BE2C (cell line): ENCODE measurements at regions not wholly inside any gene's neighbourhood (a gene's known extent, or its start where the extent isn't known, plus 50 kb on each side); places are given as distances from the start of the nearest gene placed in this dataset.

Experiments used
- DNase-seq: peaks from one replicate; pipeline ENCODE4 v3.0.0-alpha.2; 2020
- H3K27me3 ChIP-seq: fragments of 250-450 bp; sonication (Bioruptor Pico); 2 replicates; pipeline ENCODE4 v1.5.1; 2020; ENCODE audit warnings: mild to moderate bottlenecking
- H3K36me3 ChIP-seq: fragments of 250-450 bp; sonication (Bioruptor Pico); 2 replicates; pipeline ENCODE4 v1.5.1; 2020; ENCODE audit warnings: mild to moderate bottlenecking
- H3K4me1 ChIP-seq: fragments of 250-450 bp; sonication (Bioruptor Pico); 2 replicates; pipeline ENCODE4 v1.5.1; 2020
- H3K4me3 ChIP-seq: 2 replicates; pipeline ENCODE4 v1.5.1; 2011; ENCODE audit warnings: low read depth, low read length
- H3K9me3 ChIP-seq: fragments of 250-450 bp; sonication (Bioruptor Pico); 2 replicates; pipeline ENCODE4 v1.5.1; 2020
- TF ChIP-seq, protein P1 (sequence below): IDR thresholded peaks from 2 replicates; pipeline ENCODE4 v1.5.1; 2012; ENCODE audit warnings: mild to moderate bottlenecking, low read depth, low read length

- TF ChIP-seq, protein P1, sequence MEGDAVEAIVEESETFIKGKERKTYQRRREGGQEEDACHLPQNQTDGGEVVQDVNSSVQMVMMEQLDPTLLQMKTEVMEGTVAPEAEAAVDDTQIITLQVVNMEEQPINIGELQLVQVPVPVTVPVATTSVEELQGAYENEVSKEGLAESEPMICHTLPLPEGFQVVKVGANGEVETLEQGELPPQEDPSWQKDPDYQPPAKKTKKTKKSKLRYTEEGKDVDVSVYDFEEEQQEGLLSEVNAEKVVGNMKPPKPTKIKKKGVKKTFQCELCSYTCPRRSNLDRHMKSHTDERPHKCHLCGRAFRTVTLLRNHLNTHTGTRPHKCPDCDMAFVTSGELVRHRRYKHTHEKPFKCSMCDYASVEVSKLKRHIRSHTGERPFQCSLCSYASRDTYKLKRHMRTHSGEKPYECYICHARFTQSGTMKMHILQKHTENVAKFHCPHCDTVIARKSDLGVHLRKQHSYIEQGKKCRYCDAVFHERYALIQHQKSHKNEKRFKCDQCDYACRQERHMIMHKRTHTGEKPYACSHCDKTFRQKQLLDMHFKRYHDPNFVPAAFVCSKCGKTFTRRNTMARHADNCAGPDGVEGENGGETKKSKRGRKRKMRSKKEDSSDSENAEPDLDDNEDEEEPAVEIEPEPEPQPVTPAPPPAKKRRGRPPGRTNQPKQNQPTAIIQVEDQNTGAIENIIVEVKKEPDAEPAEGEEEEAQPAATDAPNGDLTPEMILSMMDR: no peak
- Histone ChIP-seq H3K36me3 (no peaks in the 10 kb centered on the region), H3K4me1 (no peaks in the 10 kb centered on the region), H3K4me3 (no peak overlapping the region), H3K9me3 (no peaks in the 10 kb centered on the region), H3K27me3 (no peaks in the 10 kb centered on the region)
- DNase-seq: no peak
These were observed 603.0 kb downstream of the KCTD16 start for GRCh38 chr5:144773628-144774027.

DNA sequence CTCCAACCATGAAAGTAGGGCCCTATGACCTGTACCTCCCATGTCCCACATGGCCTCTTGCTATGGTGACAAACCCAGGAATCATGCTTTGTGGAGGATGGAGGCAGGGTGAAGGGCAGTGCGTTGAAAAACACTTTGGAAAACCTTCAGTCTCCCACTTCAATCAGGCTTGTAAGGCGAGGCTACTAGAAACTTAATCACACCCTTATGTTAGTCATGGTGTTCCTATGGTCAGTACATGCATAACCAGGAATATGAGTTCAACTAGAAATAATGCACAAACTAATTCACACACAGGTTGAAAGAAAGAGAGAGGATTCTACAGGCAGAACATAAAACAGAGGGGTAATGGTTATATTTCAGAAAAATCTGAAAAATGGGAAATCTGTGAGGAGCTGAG is 601.1 kb downstream of the KCTD16 start:
- DNase-seq: no peak
- TF ChIP-seq, protein P1: no peak
- no peaks in the 10 kb centered on the region for H3K27me3 ChIP-seq

DNA sequence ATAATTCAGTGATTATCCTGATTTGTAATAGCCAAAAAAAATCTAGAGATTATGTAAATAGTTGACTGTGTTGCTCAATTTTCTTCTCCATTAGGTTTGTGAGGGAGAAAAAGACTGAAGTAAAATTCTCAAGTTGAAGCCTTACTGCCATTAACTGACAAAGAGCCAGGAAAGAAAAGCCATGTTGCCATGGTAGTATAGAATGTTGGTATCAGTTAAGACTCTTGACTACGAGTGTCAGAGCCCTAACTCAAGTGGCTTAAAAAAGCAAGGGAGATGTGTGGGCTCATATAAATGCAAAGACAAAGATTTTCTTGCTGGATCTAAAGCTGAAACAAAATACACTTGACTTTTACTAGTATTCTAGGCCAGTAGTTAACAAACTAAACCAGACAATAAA is 571.7 kb downstream of the KCTD16 start:
- no peaks in the 10 kb centered on the region for H3K36me3 ChIP-seq
- no peaks in the 10 kb centered on the region for H3K27me3 ChIP-seq
- H3K9me3 ChIP-seq: no peaks in the 10 kb centered on the region
- TF ChIP-seq, protein P1: no peak
- H3K4me1 ChIP-seq: no peaks in the 10 kb centered on the region
- H3K4me3 ChIP-seq: no peak overlapping the region
- no peak for DNase-seq

More for the DNA sequence above, 601.1 kb downstream of the KCTD16 start:
- Histone ChIP-seq H3K36me3 (no peaks in the 10 kb centered on the region), H3K4me3 (no peak overlapping the region), H3K4me1 (no peaks in the 10 kb centered on the region), H3K9me3 (no peaks in the 10 kb centered on the region)

GRCh38 chr5:144731786-144732185 is 561.1 kb downstream of the KCTD16 start:
- Histone ChIP-seq H3K4me3 (no peak overlapping the region), H3K27me3 (no peaks in the 10 kb centered on the region), H3K9me3 (no peaks in the 10 kb centered on the region), H3K36me3 (no peaks in the 10 kb centered on the region), H3K4me1 (no peaks in the 10 kb centered on the region)
- TF ChIP-seq, protein P1: no peak
- no peak for DNase-seq

DNA sequence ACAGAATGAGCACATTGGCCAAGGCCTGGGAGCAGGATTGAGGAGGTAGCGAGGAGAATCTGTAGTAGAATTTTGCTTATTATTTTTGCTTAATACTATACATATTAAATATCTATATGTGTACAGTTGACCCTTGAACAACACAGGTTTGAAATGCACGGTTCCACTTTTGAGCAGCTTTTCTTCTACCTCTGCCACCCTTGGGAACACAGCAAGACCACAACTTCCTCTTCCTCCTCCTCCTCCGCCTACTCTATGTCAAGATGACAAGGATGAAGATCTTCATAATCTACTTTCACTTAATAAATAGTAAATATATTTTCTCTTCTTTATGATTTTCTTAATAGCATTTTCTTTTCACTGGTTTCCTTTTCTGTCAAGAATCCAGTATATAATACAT is 541.4 kb downstream of the KCTD16 start:
- DNase-seq: no peak
- no peak overlapping the region for H3K4me3 ChIP-seq
- TF ChIP-seq, protein P1: no peak
- no peaks in the 10 kb centered on the region for H3K4me1 ChIP-seq
- no peaks in the 10 kb centered on the region for H3K27me3 ChIP-seq
- H3K9me3 ChIP-seq: no peaks in the 10 kb centered on the region
- no peaks in the 10 kb centered on the region for H3K36me3 ChIP-seq

GRCh38 chr5:144711172-144711571 is 540.5 kb downstream of the KCTD16 start:
- no peaks in the 10 kb centered on the region for H3K36me3 ChIP-seq
- H3K27me3 ChIP-seq: no peaks in the 10 kb centered on the region
- DNase-seq: no peak
- TF ChIP-seq, protein P1: no peak
- H3K9me3 ChIP-seq: no peaks in the 10 kb centered on the region
- H3K4me1 ChIP-seq: no peaks in the 10 kb centered on the region
- H3K4me3 ChIP-seq: no peak overlapping the region
